Activated T-helper 1 cell treated with anti-CD3 and anti-CD28 coated beads, Interleukin-2, amount 50 U/mL, for 16 hours (primary cell): ENCODE measurements at regions not wholly inside any gene's neighbourhood (a gene's known extent, or its start where the extent isn't known, plus 50 kb on each side); places are given as distances from the start of the nearest gene placed in this dataset.

ENCODE experiments used
- DNase-seq, 2 donors: peaks; one replicate each; pipeline ENCODE4 v3.0.0-alpha.2; 2020; ENCODE audit warnings: low read depth in 1 of 2, low spot score in 1 of 2

DNA sequence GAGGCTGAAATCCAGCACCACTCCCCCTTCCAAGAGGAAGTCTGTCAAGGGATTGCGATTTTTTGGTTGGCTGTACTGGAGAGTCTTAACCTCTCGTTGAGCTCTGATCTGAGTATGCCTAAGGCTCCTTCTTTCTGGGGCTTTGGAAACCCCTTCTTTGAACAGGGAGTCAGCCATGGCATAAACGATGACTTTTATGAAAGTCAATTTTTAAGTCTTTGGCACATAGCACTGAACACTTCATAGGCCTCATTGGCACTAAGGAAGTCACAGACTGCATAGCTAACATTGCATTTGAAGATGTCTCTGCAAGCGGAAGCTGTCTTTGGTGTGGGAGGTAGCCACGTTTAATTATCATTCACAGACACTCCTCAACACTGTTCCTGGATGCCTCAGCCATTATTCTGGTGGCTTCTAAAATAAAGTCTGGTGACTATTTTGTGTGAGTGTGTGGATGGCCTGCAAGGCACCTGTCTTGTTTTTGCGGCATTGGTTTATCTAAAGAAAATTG, 148.2 kb upstream of the NCK2 start:
- no peak for DNase-seq

GRCh38 chr2:105595536-105595935, 149.2 kb upstream of the NCK2 start:
- DNase-seq = no peak

GRCh38 chr2:105593221-105593967, 151.3 kb upstream of the NCK2 start:
- no peak for DNase-seq

- no peak for DNase-seq
Measured at GRCh38 chr2:105592288-105592687, 152.4 kb upstream of the NCK2 start.

DNA sequence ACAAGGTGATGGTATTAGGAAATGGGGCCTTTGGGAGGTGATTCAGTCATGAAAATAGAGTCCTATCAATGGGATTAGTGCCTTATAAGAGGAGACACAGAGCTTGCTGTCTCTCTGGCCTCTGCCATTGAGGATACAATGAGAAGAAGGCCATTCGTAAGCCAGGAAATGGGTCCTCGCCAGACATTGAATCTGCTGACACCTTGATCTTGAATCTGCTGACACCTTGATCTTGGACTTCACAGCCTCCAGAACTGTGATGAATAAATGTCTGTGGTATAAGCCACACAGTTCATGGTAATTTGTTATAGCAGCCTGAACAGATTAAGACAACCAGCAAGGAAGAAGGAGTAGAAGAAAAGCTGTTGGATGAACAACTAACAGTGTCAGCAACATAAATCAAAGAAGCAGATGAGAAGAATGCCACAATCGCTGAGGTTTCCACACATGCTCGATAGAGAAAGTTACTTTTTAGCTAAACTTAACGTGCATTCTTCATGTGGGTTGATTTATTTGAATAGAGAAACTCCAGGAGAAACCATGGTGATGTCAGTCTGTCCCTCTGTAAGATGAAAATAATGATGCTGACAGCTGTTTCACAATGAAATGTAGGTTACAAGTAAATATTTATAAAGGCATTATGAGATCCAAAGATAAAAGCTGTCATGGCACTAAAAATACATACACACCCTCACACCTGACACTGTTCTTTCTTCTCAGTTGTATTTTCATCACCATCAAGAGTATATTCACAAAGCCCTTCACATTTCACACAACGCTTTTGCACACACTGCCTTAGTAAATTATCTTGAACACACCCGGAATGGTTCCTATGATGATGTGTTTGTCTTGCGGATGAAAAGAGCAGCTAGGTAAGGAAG, 153.7 kb upstream of the NCK2 start:
- no peak for DNase-seq

DNA sequence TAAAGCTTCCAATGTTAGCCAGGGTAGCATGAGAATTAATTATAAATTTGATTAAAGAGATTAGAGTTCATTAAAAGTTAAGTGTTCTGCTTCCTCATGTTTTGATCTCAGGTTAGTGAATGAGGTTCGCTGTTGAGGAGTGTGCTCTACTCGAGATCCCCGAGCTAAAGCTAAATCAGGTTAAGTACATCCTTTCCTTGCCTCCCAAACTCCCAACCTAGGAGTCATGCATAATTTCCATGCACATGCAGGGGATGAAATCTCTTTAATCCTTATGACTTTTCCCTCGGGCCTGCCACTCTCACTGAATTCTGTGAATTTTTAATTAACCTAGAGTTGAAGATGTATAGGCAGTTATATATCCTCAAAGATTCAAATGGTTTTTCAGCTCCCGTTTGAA, 156.1 kb upstream of the NCK2 start:
- no peak for DNase-seq

- DNase-seq = no peak
Measured at GRCh38 chr2:105587637-105588036, 157.1 kb upstream of the NCK2 start.

GRCh38 chr2:105584435-105585010, 160.2 kb upstream of the NCK2 start:
- DNase-seq = no peak

DNA sequence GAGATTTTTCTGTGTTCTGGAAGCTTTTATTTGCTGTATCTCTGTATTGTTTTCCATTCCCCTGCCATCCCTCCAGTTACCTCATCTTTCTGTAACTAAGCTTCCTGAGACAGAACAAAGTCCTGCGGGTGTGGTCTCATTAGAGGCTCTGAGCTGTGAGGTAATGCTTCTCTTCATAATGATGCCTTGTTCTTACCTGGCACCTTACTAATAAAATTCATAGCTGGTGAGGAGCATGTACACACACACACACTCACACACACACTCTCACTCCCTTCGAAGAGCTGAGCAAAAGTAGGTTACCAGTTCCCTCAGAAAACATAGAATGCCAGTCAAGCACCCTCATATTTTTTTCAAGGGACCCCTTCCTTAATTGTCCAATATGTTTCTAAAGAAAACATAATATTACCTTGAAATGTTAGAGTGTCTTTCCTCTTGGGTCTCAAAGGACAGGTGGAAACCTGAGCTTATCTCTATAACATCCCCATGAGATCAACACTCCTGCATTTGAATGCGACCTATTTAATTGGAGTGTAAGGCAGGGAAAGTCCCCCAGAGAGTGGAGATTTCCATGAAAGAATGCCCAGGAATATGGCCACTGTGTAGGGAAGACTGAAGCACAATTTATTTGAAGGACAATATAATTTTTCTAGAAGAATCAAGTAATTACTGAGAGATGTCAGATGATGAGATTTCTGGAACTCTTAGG, 161.6 kb upstream of the NCK2 start:
- no peak for DNase-seq

DNA sequence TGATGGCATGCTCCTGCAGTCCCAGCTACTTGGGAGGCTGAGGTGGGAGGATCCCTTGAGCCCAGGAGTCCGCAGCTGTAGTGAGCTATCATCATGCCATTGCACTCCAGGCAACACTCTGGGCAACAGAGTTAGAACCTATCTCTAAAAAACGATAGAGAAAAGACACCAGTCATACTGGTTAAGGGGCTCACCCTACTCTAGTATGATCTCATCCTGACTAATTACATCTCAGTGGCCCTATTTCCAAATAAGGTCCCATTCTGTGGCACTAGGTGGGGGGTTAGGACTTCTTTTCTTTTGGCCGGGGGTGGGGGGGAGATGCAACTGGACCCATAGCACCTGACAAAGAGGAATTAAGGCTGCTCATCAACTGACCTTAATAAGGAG, 163.2 kb upstream of the NCK2 start:
- DNase-seq = no peak

DNA sequence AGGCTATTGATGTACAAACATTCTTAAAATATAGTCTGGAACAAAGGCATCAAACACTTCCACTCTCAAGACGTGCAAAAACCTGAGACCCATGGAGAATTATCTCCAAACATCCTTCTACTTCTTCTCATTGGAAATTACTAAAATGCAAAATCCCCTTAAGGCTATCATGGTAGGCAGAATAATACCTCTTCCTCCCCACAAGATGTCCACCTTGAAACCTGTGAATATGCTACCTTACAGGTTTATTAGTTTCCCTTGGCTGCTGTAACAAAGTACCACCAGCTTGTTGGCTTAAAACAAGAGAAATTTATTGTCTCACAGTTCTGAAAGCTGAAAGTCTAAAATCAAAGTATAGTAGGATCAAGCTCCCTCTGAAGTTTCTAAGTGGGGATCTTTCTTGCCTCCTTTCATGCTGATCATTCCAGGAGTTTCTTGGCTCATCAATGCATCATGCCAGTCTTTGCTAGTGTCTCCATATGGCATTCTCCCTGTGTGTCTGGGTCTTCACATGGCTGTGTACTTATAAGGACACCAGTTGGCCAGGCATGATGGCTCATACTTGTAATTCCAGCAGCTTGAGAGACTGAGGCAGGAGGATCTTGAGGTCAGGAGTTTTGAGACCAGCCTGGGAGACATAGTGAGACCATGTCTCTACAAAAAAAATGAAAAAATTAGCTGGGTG, 163.7 kb upstream of the NCK2 start:
- DNase-seq = no peak

DNA sequence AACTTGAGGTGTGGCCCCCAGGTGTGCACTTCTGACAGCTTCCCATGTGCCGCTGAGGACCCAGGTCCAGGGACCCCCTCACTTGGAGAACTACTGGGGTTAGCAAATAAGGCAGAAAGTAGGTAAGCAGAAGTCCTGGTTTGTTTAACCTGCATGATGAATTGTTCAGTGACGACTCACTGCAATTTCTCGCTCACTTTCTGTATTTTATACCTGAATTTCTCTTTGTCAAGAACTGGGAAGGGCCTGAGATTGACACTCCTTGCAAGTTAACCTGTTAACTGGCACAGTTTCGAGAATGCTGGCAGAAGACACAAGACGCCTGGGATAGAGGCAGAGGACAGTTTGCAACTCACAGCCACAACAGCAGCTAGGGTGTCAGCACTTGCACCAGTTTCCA, 164.5 kb upstream of the NCK2 start:
- DNase-seq = no peak

DNA sequence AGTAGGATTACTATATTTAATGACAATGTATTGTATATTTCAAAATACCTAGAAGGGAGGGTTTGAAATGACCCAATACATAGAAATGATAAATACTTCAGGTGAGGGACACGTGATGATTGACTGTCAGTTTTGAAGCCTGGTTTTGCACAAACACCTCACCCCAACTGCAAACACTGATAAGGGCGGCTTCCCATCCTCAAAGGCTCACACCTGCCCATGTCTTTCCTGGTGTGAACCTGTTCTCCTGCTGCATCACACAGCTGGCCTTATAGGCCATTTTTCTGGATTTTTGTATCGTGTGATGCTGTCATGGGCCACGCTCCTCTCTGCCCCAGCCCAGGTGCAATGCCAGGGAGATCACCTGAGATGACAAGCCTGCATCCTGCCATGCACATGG, 166.5 kb upstream of the NCK2 start:
- DNase-seq = no peak

DNA sequence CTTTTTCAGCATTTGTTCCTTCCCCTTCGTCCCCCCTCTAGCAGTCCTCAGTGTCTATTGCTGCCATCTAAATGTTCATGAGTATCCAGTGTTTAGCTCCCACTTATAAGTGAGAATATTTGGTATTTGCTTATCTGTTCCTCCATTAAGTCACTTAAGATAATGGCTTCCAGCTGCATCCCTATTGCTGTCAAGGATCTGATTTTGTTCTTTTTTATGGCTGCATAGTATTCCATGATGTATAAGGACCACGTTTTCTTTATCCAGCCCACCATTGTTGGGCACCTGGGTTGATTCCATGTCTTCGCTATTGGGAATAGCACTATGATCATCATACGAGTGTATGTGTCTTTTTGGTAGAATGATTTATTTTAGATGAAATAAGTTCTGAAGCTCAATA, 166.9 kb upstream of the NCK2 start:
- DNase-seq = no peak

- no peak for DNase-seq
Measured at GRCh38 chr2:105576440-105577241, 168.1 kb upstream of the NCK2 start.

DNA sequence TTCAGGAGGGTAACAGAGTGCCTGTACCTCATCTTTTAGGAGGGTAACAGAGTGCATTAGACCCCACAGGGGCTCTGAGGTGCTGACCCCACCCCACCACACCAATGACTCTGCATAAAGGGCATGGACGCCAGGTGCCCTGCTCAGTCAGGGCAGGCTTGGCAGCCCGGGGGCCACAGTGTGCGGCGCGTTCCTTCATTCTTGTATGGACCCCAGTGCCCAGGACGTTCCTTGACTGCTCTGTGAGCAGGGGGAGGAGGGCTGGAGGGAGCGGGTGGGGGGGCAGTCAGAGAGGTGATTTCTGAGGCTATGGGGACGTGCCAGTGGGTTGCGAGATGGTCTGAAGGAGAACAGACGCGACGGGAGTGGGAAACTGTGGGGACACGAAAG, 168.7 kb upstream of the NCK2 start:
- no peak for DNase-seq

DNA sequence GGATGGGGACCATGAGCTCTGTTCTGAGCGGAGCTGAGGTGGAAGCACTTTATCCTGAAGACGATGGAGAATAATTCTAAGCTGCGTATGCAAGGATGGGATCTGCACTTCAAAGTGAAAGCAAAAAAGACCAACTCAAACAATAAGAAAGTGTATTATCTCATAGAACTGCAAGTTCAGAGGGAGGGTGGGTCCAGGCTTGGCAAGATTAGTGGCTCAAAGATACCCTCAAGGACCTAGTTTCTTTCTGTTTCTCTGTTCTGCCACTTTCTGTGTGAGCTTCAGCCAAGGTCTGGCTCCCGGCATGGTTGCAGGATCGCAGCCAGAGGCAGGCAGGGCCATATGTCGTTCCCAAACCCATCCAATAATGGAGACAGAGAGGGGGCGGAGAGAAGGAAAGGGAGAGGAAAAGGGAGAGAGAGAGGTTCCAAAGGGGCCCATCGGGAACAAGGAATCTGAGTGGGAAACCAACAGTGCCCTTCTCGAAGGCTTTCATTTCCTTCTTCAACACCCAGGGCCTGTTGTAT, 169.2 kb upstream of the NCK2 start:
- DNase-seq = no peak

- no peak for DNase-seq
Measured at GRCh38 chr2:105574796-105575344, 169.8 kb upstream of the NCK2 start.

GRCh38 chr2:105573910-105574655, 170.6 kb upstream of the NCK2 start:
- DNase-seq = no peak
